Stomach smooth muscle (tissue), 2 donors: ENCODE measurements at regions not wholly inside any gene's neighbourhood (a gene's known extent, or its start where the extent isn't known, plus 50 kb on each side); places are given as distances from the start of the nearest gene placed in this dataset.

Experiments
- H3K27ac ChIP-seq: one replicate; pipeline ENCODE4 v1.7.0; 2013; ENCODE audit warnings: mild to moderate bottlenecking, low read length, inconsistent platforms
- H3K27me3 ChIP-seq, 2 donors: one replicate each; pipeline ENCODE4 v1.7.0; 2013; ENCODE audit warnings: low read length in 2 of 2; ENCODE audit not compliant: insufficient read depth in 2 of 2, control insufficient read depth in 1 of 2
- H3K36me3 ChIP-seq, 2 donors: one replicate each; pipeline ENCODE4 v1.7.0; 2013; ENCODE audit warnings: low read length in 2 of 2; ENCODE audit not compliant: control insufficient read depth in 2 of 2, insufficient read depth in 2 of 2
- H3K4me1 ChIP-seq: one replicate; pipeline ENCODE4 v1.7.0; 2013; ENCODE audit warnings: low read length; ENCODE audit not compliant: control insufficient read depth, insufficient read depth
- H3K4me3 ChIP-seq, 2 donors: one replicate each; pipeline ENCODE4 v1.7.0; 2013; ENCODE audit warnings: low read length in 2 of 2
- H3K9ac ChIP-seq, 2 donors: one replicate each; pipeline ENCODE4 v1.7.0; 2013; ENCODE audit warnings: low read length in 2 of 2, mild to moderate bottlenecking in 1 of 2
- H3K9me3 ChIP-seq, 2 donors: one replicate each; pipeline ENCODE4 v1.7.0; 2013; ENCODE audit warnings: low read length in 2 of 2; ENCODE audit not compliant: control insufficient read depth in 2 of 2
- donor health status: healthy.
- donor health status: Pancreatic carcinoma.

- no peak overlapping the region for H3K4me3 ChIP-seq
- no peaks in the 10 kb centered on the region for H3K4me1 ChIP-seq
- no peak overlapping the region for H3K9ac ChIP-seq
- no peak overlapping the region for H3K27ac ChIP-seq
- H3K9me3 ChIP-seq: no peaks in the 10 kb centered on the region
- H3K36me3 ChIP-seq: no peaks in the 10 kb centered on the region
- H3K27me3 ChIP-seq: peaks cover 17 to 21% of the 10 kb centered on the region in 2 donors
These were observed 221.9 kb downstream of the C16orf95 start for GRCh38 chr16:87095271-87095670.

- no peaks in the 10 kb centered on the region for H3K36me3 ChIP-seq
- H3K27me3 ChIP-seq: peaks cover 17 to 21% of the 10 kb centered on the region in 2 donors
- no peaks in the 10 kb centered on the region for H3K9me3 ChIP-seq
- no peaks in the 10 kb centered on the region for H3K4me1 ChIP-seq
- H3K9ac ChIP-seq: no peak overlapping the region
- H3K27ac ChIP-seq: no peak overlapping the region
- no peak overlapping the region for H3K4me3 ChIP-seq
These were observed 220.4 kb downstream of the C16orf95 start for GRCh38 chr16:87096746-87097333.

- Histone ChIP-seq H3K4me1 (no peaks in the 10 kb centered on the region), H3K27me3 (peaks cover 17 to 21% of the 10 kb centered on the region in 2 donors), H3K27ac (no peak overlapping the region), H3K36me3 (no peaks in the 10 kb centered on the region), H3K4me3 (no peak overlapping the region), H3K9me3 (no peaks in the 10 kb centered on the region), H3K9ac (no peak overlapping the region)
These were observed 218.8 kb downstream of the C16orf95 start for GRCh38 chr16:87098361-87098760.

- Histone ChIP-seq H3K9me3 (no peaks in the 10 kb centered on the region), H3K27ac (no peak overlapping the region), H3K9ac (no peak overlapping the region), H3K4me1 (no peaks in the 10 kb centered on the region), H3K4me3 (no peak overlapping the region), H3K27me3 (peaks cover 16 to 19% of the 10 kb centered on the region in 2 donors), H3K36me3 (no peaks in the 10 kb centered on the region)
These were observed 218.0 kb downstream of the C16orf95 start for GRCh38 chr16:87098976-87099720.

GRCh38 chr16:87100306-87101058 lies 216.7 kb downstream of the C16orf95 start:
- Histone ChIP-seq H3K27ac (no peak overlapping the region), H3K4me1 (no peaks in the 10 kb centered on the region), H3K27me3 (peaks cover 10 to 15% of the 10 kb centered on the region in 2 donors), H3K4me3 (no peak overlapping the region), H3K9ac (no peak overlapping the region), H3K9me3 (no peaks in the 10 kb centered on the region), H3K36me3 (no peaks in the 10 kb centered on the region)

- H3K4me1 ChIP-seq: no peaks in the 10 kb centered on the region
These were observed 215.3 kb downstream of the C16orf95 start for GRCh38 chr16:87101903-87102302.

GRCh38 chr16:87107201-87107600 lies 210.0 kb downstream of the C16orf95 start:
- Histone ChIP-seq H3K27ac (no peak overlapping the region), H3K36me3 (no peaks in the 10 kb centered on the region), H3K9me3 (no peaks in the 10 kb centered on the region), H3K27me3 (no peaks in the 10 kb centered on the region), H3K4me3 (no peak overlapping the region), H3K4me1 (no peaks in the 10 kb centered on the region), H3K9ac (no peak overlapping the region)

More at GRCh38 chr16:87101903-87102302, 215.3 kb downstream of the C16orf95 start:
- Histone ChIP-seq H3K27ac (no peak overlapping the region), H3K9ac (no peak overlapping the region), H3K9me3 (no peaks in the 10 kb centered on the region), H3K36me3 (no peaks in the 10 kb centered on the region), H3K4me3 (no peak overlapping the region), H3K27me3 (peaks cover 7 to 13% of the 10 kb centered on the region in 2 donors)

- H3K9ac ChIP-seq: no peak overlapping the region
- no peaks in the 10 kb centered on the region for H3K4me1 ChIP-seq
- no peaks in the 10 kb centered on the region for H3K27me3 ChIP-seq
- H3K4me3 ChIP-seq: no peak overlapping the region
- H3K36me3 ChIP-seq: no peaks in the 10 kb centered on the region
- no peak overlapping the region for H3K27ac ChIP-seq
- no peaks in the 10 kb centered on the region for H3K9me3 ChIP-seq
These were observed 208.9 kb downstream of the C16orf95 start for GRCh38 chr16:87108278-87108677.

GRCh38 chr16:87108941-87109340 lies 208.3 kb downstream of the C16orf95 start:
- H3K4me3 ChIP-seq: no peak overlapping the region

GRCh38 chr16:87114832-87115231 lies 202.4 kb downstream of the C16orf95 start:
- H3K36me3 ChIP-seq: no peaks in the 10 kb centered on the region
- no peaks in the 10 kb centered on the region for H3K4me1 ChIP-seq
- H3K27ac ChIP-seq: no peak overlapping the region
- H3K9ac ChIP-seq: no peak overlapping the region
- no peak overlapping the region for H3K4me3 ChIP-seq
- peaks cover under 1 to 2% of the 10 kb centered on the region in 2 donors for H3K27me3 ChIP-seq
- no peaks in the 10 kb centered on the region for H3K9me3 ChIP-seq

More at GRCh38 chr16:87108941-87109340, 208.3 kb downstream of the C16orf95 start:
- H3K4me1 ChIP-seq: no peaks in the 10 kb centered on the region
- no peaks in the 10 kb centered on the region for H3K36me3 ChIP-seq
- no peaks in the 10 kb centered on the region for H3K27me3 ChIP-seq
- H3K9me3 ChIP-seq: no peaks in the 10 kb centered on the region
- no peak overlapping the region for H3K9ac ChIP-seq
- H3K27ac ChIP-seq: no peak overlapping the region
